ENCODE measurements at regions not wholly inside any gene's neighbourhood (a gene's known extent, or its start where the extent isn't known, plus 50 kb on each side); places are given as distances from the start of the nearest gene placed in this dataset.

DNA sequence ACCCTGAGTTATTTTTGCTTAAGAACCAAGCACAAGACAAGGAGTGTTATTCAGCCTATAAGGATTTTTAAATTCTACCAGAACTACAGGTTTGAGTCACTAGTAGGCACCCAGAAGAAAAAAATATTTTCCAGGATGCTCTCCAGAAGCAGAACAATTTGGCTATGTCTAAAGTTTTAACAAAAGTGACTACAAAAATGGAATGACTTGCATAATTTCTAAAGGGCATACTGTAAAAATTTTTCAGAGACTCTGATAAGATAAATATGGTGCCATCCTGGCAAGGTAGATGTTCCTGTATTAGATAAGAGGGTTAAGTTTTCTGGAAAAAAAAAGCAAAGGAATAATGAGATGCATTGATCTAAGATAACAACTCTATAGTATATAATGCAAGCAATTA is 68.6 kb upstream of the FAM9A start:
- no peak for DNase-seq (ENCODE audit: low spot score)

DNA sequence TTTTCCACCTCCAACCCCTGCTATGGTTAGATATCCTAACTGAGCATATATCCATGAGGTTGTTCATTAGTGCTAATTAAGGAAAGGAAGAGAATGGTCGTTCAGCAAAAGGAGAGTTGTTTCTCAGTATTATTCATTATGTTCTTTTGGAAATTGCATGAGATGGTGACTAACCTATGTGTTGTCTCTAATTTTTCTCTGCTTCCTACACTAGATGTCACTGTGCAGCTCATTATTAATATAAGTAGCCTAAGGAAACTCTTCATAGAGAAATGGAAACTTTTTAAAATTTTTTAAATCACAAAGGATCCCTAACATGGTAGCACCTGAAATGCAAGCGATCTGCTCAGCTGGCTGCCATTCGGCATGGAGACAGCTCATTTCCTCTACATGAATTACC is 67.7 kb upstream of the FAM9A start:
- peak; percentile 23 for DNase-seq (ENCODE audit: low spot score)

- DNase-seq (ENCODE audit: low spot score), result no peak
These were observed 67.0 kb upstream of the FAM9A start for GRCh38 chrX:8868070-8868773.

DNA sequence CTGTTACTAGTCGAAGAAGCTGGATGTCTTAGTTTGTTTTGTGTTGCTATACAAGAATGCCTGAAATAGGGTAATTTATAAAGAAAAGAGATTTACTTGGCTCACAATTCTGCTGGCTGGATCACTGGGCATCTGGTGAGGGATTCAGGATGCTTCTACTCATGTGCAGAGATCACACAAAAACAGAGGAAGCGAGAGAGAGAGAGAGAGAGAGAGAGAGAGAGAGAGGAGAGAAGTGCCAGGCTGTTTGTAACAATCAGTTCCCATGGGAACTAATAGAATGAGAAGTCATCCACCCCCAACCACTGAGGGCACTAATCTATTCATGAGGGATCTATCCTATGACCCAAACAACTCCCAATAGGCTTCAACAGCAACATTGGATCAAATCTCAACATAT is 66.2 kb upstream of the FAM9A start:
- DNase-seq (ENCODE audit: low spot score), result peak; percentile 2

DNA sequence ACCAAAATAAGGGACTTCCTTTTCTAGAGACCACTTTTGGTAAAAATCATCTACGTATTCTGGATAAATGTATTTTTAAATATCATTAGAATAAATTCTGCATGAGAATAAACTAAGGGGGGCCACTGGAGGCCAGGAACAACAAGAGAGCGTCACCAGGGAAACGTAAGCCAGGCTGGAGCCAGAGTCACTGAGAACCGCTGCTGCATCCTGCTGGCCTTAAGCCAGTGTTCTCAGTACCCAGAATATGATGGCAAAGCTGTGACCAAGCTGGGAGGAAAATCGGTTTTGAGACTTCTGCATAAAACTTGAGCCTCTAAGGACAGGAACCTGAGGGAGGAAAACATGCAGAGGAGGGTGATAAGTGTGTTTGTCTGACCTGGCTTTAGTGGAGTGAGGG is 63.0 kb upstream of the FAM9A start:
- DNase-seq (ENCODE audit: low spot score), result peak; percentile 23

DNA sequence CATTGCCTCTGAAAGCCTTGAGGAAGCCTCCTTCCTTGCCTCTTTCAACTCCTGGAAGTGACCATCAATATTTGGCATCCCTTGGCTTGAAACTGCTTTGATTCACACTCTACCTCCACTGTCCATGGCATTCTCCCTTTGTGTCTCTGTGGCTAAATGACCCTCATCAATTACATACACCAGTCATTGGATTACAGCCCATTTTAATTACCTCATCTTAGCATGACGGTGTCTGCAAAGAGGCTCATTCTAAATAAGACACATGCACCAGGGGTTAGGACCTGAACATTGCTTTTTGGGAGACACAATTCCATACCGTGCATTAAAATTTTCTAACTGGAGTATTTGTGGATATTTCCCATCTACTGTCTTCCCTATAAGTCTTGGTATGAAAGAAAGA is 60.7 kb upstream of the FAM9A start:
- no peak for DNase-seq (ENCODE audit: low spot score)

- no peak for DNase-seq (ENCODE audit: low spot score)
These were observed 50.2 kb upstream of the FAM9A start for GRCh38 chrX:8851231-8851886.
